GM18868 (cell line): ENCODE measurements at regions not wholly inside any gene's neighbourhood (a gene's known extent, or its start where the extent isn't known, plus 50 kb on each side); places are given as distances from the start of the nearest gene placed in this dataset.
"Not testable (repeated sequence)": the region's sequence is repeated elsewhere in the genome, so short reads cannot be mapped to it uniquely, and the experiment has no call there.

ENCODE experiments used
- ATAC-seq: cut with Tn5 transposase; IDR thresholded peaks from one replicate; pipeline ENCODE4 v1.9.1; 2021; ENCODE audit warnings: mild to moderate bottlenecking, moderate library complexity; ENCODE audit not compliant: unreplicated experiment

- no peak for ATAC-seq
Measured at GRCh38 chr2:186164325-186164724, 321.7 kb upstream of the ZC3H15 start.

GRCh38 chr2:186170693-186171092 is 315.4 kb upstream of the ZC3H15 start:
- ATAC-seq: no peak

GRCh38 chr2:186181625-186182024 is 304.4 kb upstream of the ZC3H15 start:
- no peak for ATAC-seq

GRCh38 chr2:186182366-186182765 is 303.7 kb upstream of the ZC3H15 start:
- not testable (repeated sequence) for ATAC-seq

GRCh38 chr2:186183406-186183805 is 302.7 kb upstream of the ZC3H15 start:
- peak; percentile 39 for ATAC-seq

- ATAC-seq: no peak
Measured at GRCh38 chr2:186187854-186188253, 298.2 kb upstream of the ZC3H15 start.

- ATAC-seq: no peak
Measured at GRCh38 chr2:186189816-186190215, 296.2 kb upstream of the ZC3H15 start.

GRCh38 chr2:186195696-186196095 is 290.4 kb upstream of the ZC3H15 start:
- ATAC-seq: no peak

GRCh38 chr2:186197955-186198354 is 288.1 kb upstream of the ZC3H15 start:
- no peak for ATAC-seq

- ATAC-seq: no peak
Measured at GRCh38 chr2:186199029-186199428, 287.0 kb upstream of the ZC3H15 start.

- ATAC-seq: no peak
Measured at GRCh38 chr2:186201371-186201770, 284.7 kb upstream of the ZC3H15 start.

- ATAC-seq: peak; percentile 66
Measured at GRCh38 chr2:186205254-186205911, 280.7 kb upstream of the ZC3H15 start.

- no peak for ATAC-seq
Measured at GRCh38 chr2:186209532-186209931, 276.5 kb upstream of the ZC3H15 start.

GRCh38 chr2:186220409-186220808 is 265.7 kb upstream of the ZC3H15 start:
- ATAC-seq: no peak

GRCh38 chr2:186229265-186229664 is 256.8 kb upstream of the ZC3H15 start:
- ATAC-seq: no peak

GRCh38 chr2:186241874-186242273 is 244.2 kb upstream of the ZC3H15 start:
- no peak for ATAC-seq

- ATAC-seq: no peak
Measured at GRCh38 chr2:186254759-186255158, 231.3 kb upstream of the ZC3H15 start.

GRCh38 chr2:186255823-186256222 is 230.2 kb upstream of the ZC3H15 start:
- ATAC-seq: no peak

GRCh38 chr2:186256540-186256939 is 229.5 kb upstream of the ZC3H15 start:
- ATAC-seq: peak; percentile 94

GRCh38 chr2:186263673-186264250 is 222.3 kb upstream of the ZC3H15 start:
- ATAC-seq: no peak

- ATAC-seq: no peak
Measured at GRCh38 chr2:186269536-186269935, 216.5 kb upstream of the ZC3H15 start.

GRCh38 chr2:186273953-186274352 is 212.1 kb upstream of the ZC3H15 start:
- ATAC-seq: no peak
